ENCODE measurements at regions not wholly inside any gene's neighbourhood (a gene's known extent, or its start where the extent isn't known, plus 50 kb on each side); places are given as distances from the start of the nearest gene placed in this dataset.

- no CpG with 5 or more reads among the region's 2 CpGs for WGBS, 2 experiments (ENCODE audit: extremely low coverage in 2 of 2, insufficient read length in 1 of 2)
- no TSS peak for BruUV-seq (replicated peaks)
- ChIA-PET CTCF (no interaction called here), POLR2A (ENCODE audit: unreplicated experiment) (no interaction called here)
- intact Hi-C loops (cut with micrococcal nuclease) (no loop called here), dilution Hi-C loops (cut with HindIII; ENCODE audit: low sequenced_read_pairs, unreplicated experiment) (no loop called here), in situ Hi-C loops (cut with MboI; ENCODE audit: low sequenced_read_pairs) (no loop called here)
- H3K79me1 ChIP-seq (ENCODE audit: low read depth in 1 of 2, low read length in 2 of 2), result no peaks in the 10 kb centered on the region
- H3K4me3 ChIP-seq (ENCODE audit: insufficient read depth, low read depth, low read length), result no peak overlapping the region
- H4K5ac ChIP-seq (ENCODE audit: low read depth, low read length), result no peak overlapping the region
- H3K9ac ChIP-seq (ENCODE audit: low read depth, low read length), result no peak overlapping the region
- H4K8ac ChIP-seq (ENCODE audit: low read depth in 2 of 2, low read length in 2 of 2), result no peak overlapping the region
- H3K4ac ChIP-seq (ENCODE audit: low read depth, low read length), result no peak overlapping the region
- H3K23ac ChIP-seq (ENCODE audit: low read depth, low read length), result no peak overlapping the region
- no peaks in the 10 kb centered on the region for H3K36me3 ChIP-seq (ENCODE audit: control insufficient read depth, insufficient read depth, low read length)
- no peak overlapping the region for H2BK20ac ChIP-seq (ENCODE audit: low read depth, low read length)
- no peak overlapping the region for H2AK9ac ChIP-seq (replicated peaks; ENCODE audit: low read depth, low read length, poor library complexity)
- no peak overlapping the region for H3K14ac ChIP-seq (replicated peaks; ENCODE audit: low read depth, low read length)
- no peak overlapping the region for H3K27ac ChIP-seq (ENCODE audit: insufficient read depth, low read length)
- no peaks in the 10 kb centered on the region for H3K9me1 ChIP-seq (ENCODE audit: insufficient read depth, low read length)
- no peak for ATAC-seq (ENCODE audit: low read depth)
- no peak overlapping the region for H3K56ac ChIP-seq (ENCODE audit: extremely low read depth, insufficient read depth, low read length)
- no peak overlapping the region for H3K4me2 ChIP-seq (ENCODE audit: low read depth, low read length)
- no peak for DNase-seq
- H2AFZ ChIP-seq (replicated peaks; ENCODE audit: low read length, poor library complexity), result no peak overlapping the region
- H4K91ac ChIP-seq (ENCODE audit: insufficient read depth, low read depth, low read length), result no peak overlapping the region
- no peak overlapping the region for H2AK5ac ChIP-seq (ENCODE audit: low read depth, low read length)
- H2BK120ac ChIP-seq (ENCODE audit: low read depth, low read length), result no peak overlapping the region
- no peak overlapping the region for H2BK15ac ChIP-seq (ENCODE audit: low read depth, low read length)
- H3K18ac ChIP-seq (ENCODE audit: low read depth, low read length), result no peak overlapping the region
- H3K27me3 ChIP-seq (ENCODE audit: control insufficient read depth, insufficient read depth, low read length), result no peaks in the 10 kb centered on the region
- no peaks in the 10 kb centered on the region for H3K4me1 ChIP-seq (ENCODE audit: control insufficient read depth, insufficient read depth, low read length)
- no peaks in the 10 kb centered on the region for H3K9me3 ChIP-seq (ENCODE audit: control insufficient read depth, insufficient read depth, low read length)
- no peaks in the 10 kb centered on the region for H4K20me1 ChIP-seq (ENCODE audit: insufficient read depth, low read length)
- no peak overlapping the region for H2BK5ac ChIP-seq (ENCODE audit: low read depth, low read length, poor library complexity, severe bottlenecking)
- TF ChIP-seq SMC3 (IDR thresholded peaks at IDR 0.05; ENCODE audit: low read depth, low read length), result no peak
- no peak for TF ChIP-seq RFX5 (IDR thresholded peaks at IDR 0.05; ENCODE audit: low read depth, low read length)
- TF ChIP-seq BHLHE40 (IDR thresholded peaks at IDR 0.05; ENCODE audit: low read depth, low read length), result no peak
- no peak for TF ChIP-seq CEBPB (IDR thresholded peaks at IDR 0.05; ENCODE audit: low read depth, low read length)
- no peak for TF ChIP-seq MAFK (IDR thresholded peaks at IDR 0.05; ENCODE audit: low read depth, low read length)
- no peak for TF ChIP-seq RAD21 (IDR thresholded peaks at IDR 0.05; ENCODE audit: low read length)
- no peak for TF ChIP-seq CHD1 (IDR thresholded peaks at IDR 0.05; ENCODE audit: low read depth, low read length)
- no peak for TF ChIP-seq MXI1 (IDR thresholded peaks at IDR 0.05; ENCODE audit: borderline replicate concordance, low read depth, low read length)
- TF ChIP-seq POLR2A (IDR thresholded peaks at IDR 0.05; ENCODE audit: low read depth, low read length), result no peak
- no peak for TF ChIP-seq NFE2L2 (IDR thresholded peaks at IDR 0.05; ENCODE audit: low read depth, low read length)
- TF ChIP-seq RCOR1 (IDR thresholded peaks at IDR 0.05; ENCODE audit: insufficient replicate concordance, low read length), result no peak
- no peak for TF ChIP-seq MAZ (IDR thresholded peaks at IDR 0.05; ENCODE audit: borderline replicate concordance, low read depth, low read length)
- TF ChIP-seq ELK1 (IDR thresholded peaks at IDR 0.05; ENCODE audit: borderline replicate concordance, low read depth, low read length), result no peak
- no peak for TF ChIP-seq CTCF (conservative IDR thresholded peaks at IDR 0.05; ENCODE audit: low read depth, low read length)
- no peak for TF ChIP-seq USF2 (IDR thresholded peaks at IDR 0.05; ENCODE audit: low read depth, low read length)
- no peak for TF ChIP-seq FOS (IDR thresholded peaks at IDR 0.05; ENCODE audit: low read depth, low read length)
Observed at GRCh38 chr3:147775411-147775810, 366.2 kb downstream of the ZIC1 start.

All from IMR-90 (cell line).